GM23248 (cell line): ENCODE measurements at regions not wholly inside any gene's neighbourhood (a gene's known extent, or its start where the extent isn't known, plus 50 kb on each side); places are given as distances from the start of the nearest gene placed in this dataset.

Experiments
- DNase-seq: peaks from one replicate; pipeline ENCODE4 v3.0.0-alpha.2; 2015
- H2AFZ ChIP-seq: fragments of 200-600 bp; sonication (generic); 2 replicates; pipeline ENCODE4 v1.6.1; 2016; ENCODE audit warnings: antibody characterized with exemption
- H3F3A ChIP-seq: fragments of 200-600 bp; sonication (generic); 2 replicates; pipeline ENCODE4 v1.6.1; 2016; ENCODE audit warnings: mild to moderate bottlenecking, antibody characterized with exemption, mixed run types; ENCODE audit not compliant: insufficient read depth
- H3K27ac ChIP-seq: fragments of 200-600 bp; sonication (generic); 2 replicates; pipeline ENCODE4 v1.5.1; 2016; ENCODE audit warnings: mild to moderate bottlenecking
- H3K27me3 ChIP-seq: fragments of 200-600 bp; sonication (generic); replicated peaks from 2 replicates; pipeline ENCODE4 v1.6.1; 2016; ENCODE audit warnings: mild to moderate bottlenecking; ENCODE audit not compliant: insufficient read depth
- H3K36me3 ChIP-seq: fragments of 200-600 bp; sonication (generic); 2 replicates; pipeline ENCODE4 v1.6.1; 2016; ENCODE audit warnings: low read depth, mild to moderate bottlenecking
- H3K4me1 ChIP-seq: fragments of 200-600 bp; sonication (generic); 2 replicates; pipeline ENCODE4 v1.6.1; 2016; ENCODE audit warnings: mild to moderate bottlenecking; ENCODE audit not compliant: insufficient read depth
- H3K4me2 ChIP-seq: fragments of 200-600 bp; sonication (generic); one replicate; pipeline ENCODE4 v1.6.1; 2016; ENCODE audit warnings: mild to moderate bottlenecking; ENCODE audit not compliant: unreplicated experiment
- H3K4me3 ChIP-seq: fragments of 200-600 bp; sonication (generic); 2 replicates; pipeline ENCODE4 v1.5.1; 2016; ENCODE audit warnings: mild to moderate bottlenecking
- H3K79me2 ChIP-seq: fragments of 200-600 bp; sonication (generic); 2 replicates; pipeline ENCODE4 v1.6.1; 2016; ENCODE audit warnings: mild to moderate bottlenecking; ENCODE audit not compliant: insufficient read depth
- H3K9ac ChIP-seq: fragments of 200-600 bp; sonication (generic); 2 replicates; pipeline ENCODE4 v1.6.1; 2016; ENCODE audit warnings: mild to moderate bottlenecking
- H3K9me2 ChIP-seq: fragments of 200-600 bp; sonication (generic); 2 replicates; pipeline ENCODE4 v1.6.1; 2016; ENCODE audit warnings: mixed run types, mild to moderate bottlenecking, moderate library complexity; ENCODE audit not compliant: insufficient read depth
- H3K9me3 ChIP-seq: fragments of 200-600 bp; sonication (generic); one replicate; pipeline ENCODE4 v1.6.1; 2017; ENCODE audit warnings: low read depth
- H4K20me1 ChIP-seq: fragments of 200-600 bp; sonication (generic); 2 replicates; pipeline ENCODE4 v1.6.0; 2016; ENCODE audit not compliant: insufficient read depth
- EZH2 ChIP-seq: fragments of 200-600 bp; sonication (generic); IDR thresholded peaks from 2 replicates; pipeline ENCODE4 v1.6.1; 2018; ENCODE audit warnings: antibody characterized with exemption, mild to moderate bottlenecking; ENCODE audit not compliant: insufficient read depth, poor library complexity, severe bottlenecking
- EZH2phosphoT487 ChIP-seq: fragments of 200-600 bp; sonication (generic); IDR thresholded peaks from 2 replicates; pipeline ENCODE4 v1.6.1; 2018; ENCODE audit warnings: antibody characterized with exemption, moderate library complexity, mild to moderate bottlenecking, low read depth; ENCODE audit not compliant: insufficient read depth
- WGBS, 2 experiments: methylation state at CpG; one replicate each; pipeline ENCODE4 v1.1.6; 2015 to 2017; ENCODE audit warnings: low lambda C conversion rate in 2 of 2, low coverage in 1 of 2; ENCODE audit errors: missing lambda C conversion rate in 2 of 2; 5-methylcytosine and 5-hydroxymethylcytosine counted together
- in situ Hi-C: fragments of 300-500 bp; cut with MboI; formaldehyde crosslinking; loops from 2 replicates; pipeline ENCODE4 v1.15.0; 2020

- Histone ChIP-seq H3K27ac (no peak overlapping the region), H2AFZ (no peak overlapping the region), H3F3A (no peaks in the 10 kb centered on the region), H3K4me1 (no peaks in the 10 kb centered on the region), H3K4me3 (no peak overlapping the region), H3K9ac (no peak overlapping the region), H3K27me3 (no peaks in the 10 kb centered on the region), H3K79me2 (no peaks in the 10 kb centered on the region), H3K9me3 (no peaks in the 10 kb centered on the region), H3K9me2 (no peaks in the 10 kb centered on the region), H4K20me1 (no peaks in the 10 kb centered on the region), H3K4me2 (no peak overlapping the region), H3K36me3 (no peaks in the 10 kb centered on the region)
- in situ Hi-C loops = no loop called here
- WGBS, 2 experiments = 2% methylated on average over 7 of the region's 7 CpGs
- TF ChIP-seq EZH2phosphoT487 = no peak
- TF ChIP-seq EZH2 = no peak
- DNase-seq = no peak
Measured at GRCh38 chr18:51686590-51686989, 489.1 kb upstream of the MEX3C start.

- Histone ChIP-seq H2AFZ (no peak overlapping the region), H3K79me2 (no peaks in the 10 kb centered on the region), H3K4me1 (no peaks in the 10 kb centered on the region), H3K9ac (no peak overlapping the region), H3K9me2 (no peaks in the 10 kb centered on the region), H3K36me3 (no peaks in the 10 kb centered on the region), H3K27ac (no peak overlapping the region), H3K4me3 (no peak overlapping the region), H3F3A (no peaks in the 10 kb centered on the region), H3K9me3 (no peaks in the 10 kb centered on the region), H3K4me2 (no peak overlapping the region), H3K27me3 (no peaks in the 10 kb centered on the region), H4K20me1 (no peaks in the 10 kb centered on the region)
- in situ Hi-C loops = no loop called here
- WGBS, 2 experiments = 14 to 16% methylated on average over 2 of the region's 2 CpGs
- no peak for DNase-seq
- no peak for TF ChIP-seq EZH2phosphoT487
- TF ChIP-seq EZH2 = no peak
Measured at GRCh38 chr18:51687845-51688585, 490.5 kb upstream of the MEX3C start.

GRCh38 chr18:51692612-51693011, 495.1 kb upstream of the MEX3C start:
- WGBS, 2 experiments = 17 to 19% methylated on average over 2 of the region's 2 CpGs
- no peaks in the 10 kb centered on the region for H3K9me2 ChIP-seq
- H3F3A ChIP-seq = no peaks in the 10 kb centered on the region
- TF ChIP-seq EZH2phosphoT487 = no peak
- TF ChIP-seq EZH2 = no peak
- H4K20me1 ChIP-seq = no peaks in the 10 kb centered on the region
- H3K4me1 ChIP-seq = no peaks in the 10 kb centered on the region
- in situ Hi-C loops = no loop called here
- H3K4me2 ChIP-seq = no peak overlapping the region
- no peaks in the 10 kb centered on the region for H3K9me3 ChIP-seq
- no peaks in the 10 kb centered on the region for H3K27me3 ChIP-seq
- no peak overlapping the region for H3K9ac ChIP-seq
- H3K79me2 ChIP-seq = no peaks in the 10 kb centered on the region
- no peaks in the 10 kb centered on the region for H3K36me3 ChIP-seq
- H2AFZ ChIP-seq = no peak overlapping the region
- no peak overlapping the region for H3K27ac ChIP-seq
- no peak for DNase-seq
- no peak overlapping the region for H3K4me3 ChIP-seq

DNA sequence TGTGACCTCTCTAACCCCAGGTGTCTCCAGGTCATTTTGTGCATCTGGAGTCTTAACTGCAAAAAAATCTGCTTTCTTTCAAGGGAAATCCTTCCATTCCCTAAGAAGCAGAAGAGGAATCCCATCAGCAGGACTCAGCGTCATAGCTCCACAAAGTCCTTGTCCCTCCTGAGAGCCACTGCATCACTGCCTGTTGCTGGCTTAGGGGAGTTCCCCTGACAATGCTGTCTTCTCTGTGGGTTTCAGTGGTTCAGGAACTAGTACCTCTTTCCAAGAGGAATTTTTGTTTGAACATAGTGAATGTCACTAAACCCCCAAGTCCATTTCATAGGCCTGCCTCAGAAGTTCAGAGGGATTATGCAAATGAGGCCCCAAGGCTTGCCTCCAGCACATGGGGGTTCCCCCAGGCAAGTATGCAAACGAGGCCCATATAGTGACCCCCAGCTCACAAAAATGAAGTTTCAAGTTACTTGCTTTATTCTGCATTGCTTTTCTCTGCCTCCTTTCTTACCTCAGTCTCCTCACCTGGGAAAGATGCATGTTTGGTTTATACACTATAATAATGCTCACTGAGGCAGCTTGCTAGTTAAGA, 513.9 kb upstream of the MEX3C start:
- no peak for DNase-seq
- H3K27ac ChIP-seq = no peak overlapping the region
- in situ Hi-C loops = no loop called here
- no peak overlapping the region for H3K4me3 ChIP-seq
- no peak overlapping the region for H3K9ac ChIP-seq
- H3F3A ChIP-seq = no peaks in the 10 kb centered on the region
- H2AFZ ChIP-seq = no peak overlapping the region
- no peaks in the 10 kb centered on the region for H3K4me1 ChIP-seq
- TF ChIP-seq EZH2 = no peak
- TF ChIP-seq EZH2phosphoT487 = no peak
- H3K9me2 ChIP-seq = no peaks in the 10 kb centered on the region
- no peak overlapping the region for H3K4me2 ChIP-seq
- no peaks in the 10 kb centered on the region for H3K27me3 ChIP-seq
- 4 to 6% methylated on average over 2 of the region's 2 CpGs for WGBS, 2 experiments
- no peaks in the 10 kb centered on the region for H3K36me3 ChIP-seq
- no peaks in the 10 kb centered on the region for H4K20me1 ChIP-seq
- H3K79me2 ChIP-seq = no peaks in the 10 kb centered on the region
- no peaks in the 10 kb centered on the region for H3K9me3 ChIP-seq
